ENCODE measurements at regions not wholly inside any gene's neighbourhood (a gene's known extent, or its start where the extent isn't known, plus 50 kb on each side); places are given as distances from the start of the nearest gene placed in this dataset.
"Not testable (repeated sequence)": the region's sequence is repeated elsewhere in the genome, so short reads cannot be mapped to it uniquely, and the experiment has no call there.

DNA sequence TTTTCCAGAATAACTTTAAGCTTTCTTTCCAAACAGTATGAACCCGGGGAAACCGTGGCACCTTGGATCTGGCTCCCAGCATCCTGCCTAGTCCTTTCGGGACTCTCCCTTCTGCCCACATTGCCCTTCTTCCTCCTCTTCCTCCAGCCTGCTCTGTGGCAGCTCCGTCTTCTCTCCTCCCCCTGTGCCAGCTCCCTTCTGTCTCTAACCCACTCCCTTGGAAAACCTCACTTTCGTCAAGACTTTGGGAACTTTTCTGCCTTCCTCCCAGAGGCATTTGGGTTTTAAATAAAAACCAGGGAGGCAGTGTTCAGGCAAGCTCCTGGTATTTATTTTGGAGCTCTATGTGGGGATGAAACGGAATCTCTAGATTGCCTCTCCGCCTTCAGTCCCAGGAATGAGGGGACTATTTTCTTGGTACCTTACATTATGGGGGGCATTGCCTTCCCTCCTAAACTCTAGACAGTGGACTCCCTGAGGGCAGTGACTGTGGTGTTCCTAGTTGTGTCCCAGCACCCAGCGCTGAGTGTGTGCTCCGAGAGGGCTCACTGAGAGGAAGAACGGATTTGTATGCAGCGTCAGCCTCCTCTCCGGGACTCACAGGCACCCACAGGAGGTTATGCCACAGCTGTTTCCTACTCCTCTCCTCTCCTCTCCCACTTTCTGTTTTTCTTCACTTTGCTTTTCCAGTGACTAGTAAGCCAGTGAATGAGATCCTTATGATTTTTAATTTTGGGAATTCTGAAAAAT, 105.4 kb upstream of the MRPS22 start:
- DNase-seq (ENCODE audit: low spot score): no peak

DNA sequence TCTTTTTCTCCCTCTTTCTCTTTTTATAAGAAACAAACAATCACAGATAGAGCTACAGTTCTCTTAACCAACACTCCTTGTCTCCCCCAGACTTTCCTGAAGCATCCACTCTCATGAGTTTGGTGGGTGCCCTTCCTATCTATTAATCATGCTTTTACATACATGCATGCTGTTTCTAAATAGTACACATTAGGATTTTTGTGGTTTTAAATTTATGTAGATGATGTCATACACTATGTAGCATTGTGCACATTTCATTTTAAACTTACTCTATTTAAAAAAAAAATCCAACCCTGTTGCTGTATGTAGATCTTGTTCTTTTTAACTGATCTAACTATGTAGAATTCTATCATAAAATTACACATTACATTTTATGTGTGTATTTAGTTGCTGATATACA, 104.3 kb upstream of the MRPS22 start:
- no peak for DNase-seq (ENCODE audit: low spot score)

DNA sequence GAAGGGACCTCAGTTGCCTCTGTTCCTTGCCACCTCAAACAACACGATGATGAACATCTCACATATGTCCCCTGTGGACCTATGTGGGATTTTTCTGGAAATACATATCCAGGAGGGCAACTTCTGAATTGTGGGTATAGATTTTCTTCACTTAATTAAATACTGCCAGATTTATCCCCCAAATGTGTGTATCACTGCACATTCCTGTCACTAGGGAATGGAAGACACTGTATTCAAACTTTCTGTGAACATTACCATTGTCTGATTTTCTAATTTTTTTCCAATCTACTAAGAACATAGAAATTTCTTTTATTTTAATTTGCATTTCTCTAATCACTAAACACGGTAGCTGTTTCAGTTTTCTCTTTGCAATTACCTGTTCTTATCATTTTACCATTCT, 102.0 kb upstream of the MRPS22 start:
- no peak for DNase-seq (ENCODE audit: low spot score)

DNA sequence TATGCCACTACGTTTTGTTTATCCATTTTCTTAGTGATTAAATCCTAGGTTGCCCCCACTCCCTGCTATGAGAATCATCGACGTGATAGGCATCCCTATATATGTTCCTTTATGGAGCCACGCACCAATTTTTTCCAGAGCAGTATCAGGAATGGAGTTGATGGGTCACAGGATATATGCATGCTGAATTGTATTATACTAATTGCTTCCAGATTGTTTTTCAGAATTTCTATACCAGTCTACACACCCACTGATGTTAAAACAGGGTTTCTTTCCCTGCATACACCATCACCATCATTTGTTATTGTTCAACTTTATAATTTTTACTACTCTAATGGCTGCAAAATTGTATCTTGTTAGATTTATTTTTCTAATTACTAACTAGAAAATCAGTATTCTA, 100.1 kb upstream of the MRPS22 start:
- DNase-seq (ENCODE audit: low spot score): no peak

DNA sequence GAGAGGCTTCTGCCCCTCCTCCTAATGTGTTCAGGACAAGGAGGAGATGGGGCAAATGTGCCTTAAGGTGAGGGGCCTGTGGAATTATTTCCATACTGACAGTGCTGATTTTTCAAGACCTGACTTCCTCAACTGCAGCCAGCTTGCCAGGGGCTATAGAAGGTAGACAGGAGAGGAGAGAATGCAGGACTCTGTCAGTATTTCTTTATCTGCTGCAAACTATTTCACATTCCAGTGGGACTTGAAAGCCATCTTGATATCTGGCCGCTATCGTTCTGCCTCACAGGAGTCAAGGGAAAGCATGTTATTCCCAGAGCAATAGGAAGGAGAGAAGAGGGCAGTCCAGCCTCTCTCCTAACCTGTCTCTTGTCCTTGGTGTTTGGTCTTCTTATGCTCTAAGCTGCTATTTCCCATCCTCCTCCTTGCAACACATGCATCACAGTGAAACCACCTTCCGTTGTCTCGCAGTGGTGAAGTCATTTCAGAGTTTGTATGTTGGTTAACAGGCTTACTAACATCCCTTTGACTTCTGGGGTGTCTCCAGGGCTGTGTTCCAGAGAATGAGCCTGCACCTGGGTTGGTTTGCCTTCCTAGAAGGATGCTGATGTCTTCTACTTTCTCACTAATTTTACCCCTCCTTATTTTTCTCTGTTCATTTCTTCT, 95.1 kb upstream of the MRPS22 start:
- DNase-seq (ENCODE audit: low spot score): no peak

DNA sequence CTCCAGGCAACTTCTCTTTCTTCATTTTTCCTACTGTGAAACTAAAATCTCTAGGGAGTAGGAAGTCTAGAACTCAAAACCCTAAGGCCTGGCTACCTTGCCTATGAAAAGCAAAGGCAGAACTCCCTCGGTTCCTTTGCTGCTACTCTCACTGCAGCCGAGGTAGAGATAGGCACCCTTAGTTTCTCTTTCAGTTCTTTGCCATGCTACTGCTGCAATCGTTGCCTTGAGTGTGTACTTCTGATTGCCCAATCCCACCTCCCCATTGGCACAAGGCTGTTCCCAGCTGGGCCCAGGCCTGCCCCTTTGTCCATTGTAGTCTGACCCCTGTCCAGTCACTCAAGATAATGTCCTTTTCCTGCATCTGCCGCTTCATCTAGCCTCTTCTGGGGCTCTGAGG, 92.3 kb upstream of the MRPS22 start:
- DNase-seq (ENCODE audit: low spot score): no peak

DNA sequence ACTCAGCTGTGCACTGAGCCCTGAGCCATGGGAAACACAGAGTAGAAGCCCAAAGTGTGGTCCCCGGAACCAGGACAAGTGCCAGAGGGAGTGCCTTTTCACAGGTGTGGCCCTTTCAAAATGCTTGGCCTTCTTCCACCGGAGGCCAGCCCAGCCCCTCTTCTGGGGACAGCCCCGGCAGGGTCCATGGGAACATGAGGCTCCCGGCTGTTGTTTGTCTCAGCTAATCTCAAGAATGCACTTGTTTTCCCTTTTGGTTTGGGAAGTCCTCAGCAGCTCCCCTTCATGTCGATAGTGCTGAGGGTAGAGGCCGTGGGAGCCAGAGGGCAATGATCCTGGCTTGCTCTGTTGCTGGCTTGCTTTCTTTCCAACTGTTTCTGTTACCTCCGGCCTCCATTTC, 91.1 kb upstream of the MRPS22 start:
- no peak for DNase-seq (ENCODE audit: low spot score)

DNA sequence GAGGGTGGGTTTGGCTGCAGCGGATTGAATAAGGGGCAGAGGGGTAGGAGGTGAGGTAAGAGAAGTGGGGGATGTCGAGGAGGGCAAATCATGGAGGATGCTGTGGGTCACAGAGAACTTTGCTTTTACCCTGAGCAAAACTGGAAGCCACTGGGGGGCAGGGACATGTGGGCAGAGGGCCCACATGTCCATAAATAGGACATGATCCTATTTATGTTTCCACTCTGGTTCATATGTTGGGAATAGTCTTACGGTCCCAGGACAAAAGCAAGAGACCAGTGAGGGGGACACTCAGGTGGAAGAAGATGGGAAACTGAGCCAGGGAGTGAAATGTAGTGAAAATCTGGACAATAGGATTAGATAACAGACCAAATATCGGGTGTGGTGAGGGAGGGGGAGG, 85.5 kb upstream of the MRPS22 start:
- no peak for DNase-seq (ENCODE audit: low spot score)

DNA sequence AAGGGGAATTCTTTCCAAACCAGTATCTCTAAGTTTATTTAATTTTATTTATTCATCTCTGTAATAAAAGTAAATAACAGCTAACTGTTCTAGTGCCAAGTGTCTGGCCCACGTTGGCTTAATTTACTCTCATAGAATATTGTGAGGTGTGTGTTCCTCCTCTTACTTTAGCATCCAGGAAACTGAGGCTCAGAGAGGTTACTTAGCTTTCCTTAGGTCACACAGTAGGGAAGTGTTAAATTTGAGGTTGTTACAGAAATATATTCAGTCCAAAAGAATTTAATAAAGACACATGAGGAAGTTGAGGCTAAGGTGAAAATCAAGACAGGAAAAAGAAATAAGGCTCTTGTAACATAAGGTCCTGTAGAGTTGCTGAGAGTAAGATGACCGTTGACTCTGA, 84.4 kb upstream of the MRPS22 start:
- DNase-seq (ENCODE audit: low spot score): no peak

DNA sequence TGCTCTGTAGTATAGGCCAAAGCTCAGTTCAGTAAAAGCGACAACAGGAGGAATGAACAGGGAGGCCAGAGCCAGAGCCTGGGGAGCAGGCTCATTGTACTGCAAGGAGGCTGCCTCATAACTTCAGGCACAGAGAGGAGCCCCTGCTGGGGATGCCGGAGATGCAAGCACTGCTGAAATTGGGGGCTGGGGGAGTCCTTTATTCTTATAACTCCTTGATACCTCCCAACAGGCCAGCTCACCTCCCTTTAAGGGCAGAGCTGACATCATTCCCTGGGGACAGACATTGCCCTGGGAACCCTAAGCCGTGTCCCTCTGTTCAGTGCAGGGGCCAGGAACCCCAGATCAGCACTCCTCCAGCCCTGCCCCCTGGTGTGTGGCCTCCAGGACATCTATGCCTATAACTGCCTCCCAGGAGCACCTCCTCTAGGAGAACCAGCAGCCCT, 83.8 kb upstream of the MRPS22 start:
- no peak for DNase-seq (ENCODE audit: low spot score)

DNA sequence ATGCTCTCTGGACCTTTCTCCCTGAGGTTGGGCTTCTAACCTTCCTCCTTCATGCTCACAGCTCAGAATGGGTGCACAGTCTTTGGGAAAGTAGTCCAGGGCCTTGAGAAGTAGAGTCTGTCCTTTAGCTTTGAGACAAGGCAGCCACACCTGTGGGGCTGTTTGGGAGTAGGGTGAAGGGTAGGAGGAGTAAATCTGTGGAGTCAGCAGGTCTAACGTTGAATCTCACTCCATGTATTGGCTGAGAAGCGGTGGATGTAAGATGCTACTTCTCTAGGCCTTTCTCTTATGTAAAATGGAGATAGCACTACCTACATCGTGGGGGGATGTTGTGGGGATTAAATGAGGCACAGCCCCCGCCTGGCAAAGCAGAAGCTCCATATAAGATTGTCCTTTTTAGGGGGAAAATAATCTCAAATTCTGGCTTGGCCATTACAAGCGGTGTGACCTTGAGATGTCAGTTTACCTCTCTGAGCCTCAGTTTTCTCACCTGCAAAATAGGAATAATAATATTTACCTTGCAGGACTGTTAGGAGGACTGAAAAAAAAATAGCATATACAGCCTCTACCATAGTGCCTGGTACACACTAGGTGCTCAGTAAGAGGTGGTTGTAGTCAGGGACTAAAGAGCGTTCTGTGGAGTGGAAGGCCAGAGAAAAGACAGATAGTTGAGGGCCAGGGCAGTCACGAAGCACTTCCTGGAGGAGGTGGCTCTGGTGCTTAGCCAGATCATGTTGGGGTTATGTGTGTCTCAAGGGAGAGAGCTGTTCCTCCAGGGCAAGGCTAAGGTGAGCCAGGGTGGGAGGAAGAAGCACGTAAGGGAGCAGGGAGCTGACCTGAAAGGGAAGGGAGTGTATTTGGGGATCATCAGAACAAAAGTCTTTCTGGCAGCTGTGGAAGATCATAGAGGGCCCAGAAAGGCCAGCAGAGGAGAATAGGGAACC, 82.8 kb upstream of the MRPS22 start:
- no peak for DNase-seq (ENCODE audit: low spot score)

DNA sequence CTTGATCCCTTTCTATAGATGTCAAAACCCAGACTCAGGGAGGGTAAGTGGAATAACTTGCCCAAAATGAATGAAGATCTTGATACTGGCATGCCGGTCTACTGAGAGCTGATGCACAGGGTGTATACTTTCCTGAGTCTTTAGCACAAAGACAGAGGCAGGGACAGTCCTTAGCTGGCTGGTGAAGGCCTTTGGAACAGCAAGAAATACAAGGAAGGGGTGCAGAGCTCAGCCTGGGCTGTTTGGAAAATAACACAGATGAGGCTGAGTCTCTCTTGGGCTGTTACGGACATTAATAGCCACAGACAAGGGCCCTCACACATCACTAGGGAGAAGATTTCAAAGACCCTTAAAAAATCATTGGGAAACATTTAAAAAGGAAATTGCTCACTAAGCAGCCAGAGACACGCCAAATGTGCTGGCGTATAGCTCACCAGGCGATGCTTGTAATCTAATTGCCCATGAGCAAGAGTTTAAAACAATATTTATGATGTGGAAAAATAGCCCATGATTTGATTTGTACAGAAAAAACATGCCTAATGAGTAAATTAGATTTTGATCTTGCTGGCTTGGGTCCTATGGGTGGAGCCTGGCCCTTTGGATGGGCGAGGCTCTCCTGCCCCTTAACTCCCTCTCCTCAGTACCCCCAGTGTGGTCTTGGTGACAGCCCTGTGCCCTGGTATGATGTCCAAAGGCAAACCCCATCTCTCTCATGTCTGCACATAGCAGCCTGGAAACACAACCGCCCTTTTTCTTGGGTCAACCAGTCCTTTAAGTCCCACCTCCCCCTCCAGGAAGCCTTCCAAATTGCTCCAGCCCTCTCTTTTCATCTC, 81.8 kb upstream of the MRPS22 start:
- no peak for DNase-seq (ENCODE audit: low spot score)

DNA sequence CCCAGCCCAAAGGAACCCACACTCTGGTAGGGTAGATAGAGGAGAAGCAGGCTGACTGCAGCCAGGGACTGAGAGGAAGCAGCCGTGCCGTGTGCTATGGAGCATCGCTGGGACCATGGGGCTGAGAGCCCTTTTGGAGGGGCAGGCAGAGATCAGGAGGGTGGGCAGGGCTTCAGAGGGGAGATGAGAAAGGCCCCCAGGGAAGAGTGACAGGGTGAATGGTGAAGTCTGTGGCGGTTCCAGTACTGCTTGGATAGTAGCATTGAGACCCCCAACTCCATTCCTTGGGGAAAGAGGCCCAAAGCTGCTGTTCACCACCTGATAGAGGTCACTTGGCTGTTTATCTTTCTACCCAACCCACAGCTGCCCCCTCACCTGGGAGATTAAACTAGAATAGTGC, 80.0 kb upstream of the MRPS22 start:
- DNase-seq (ENCODE audit: low spot score): no peak

DNA sequence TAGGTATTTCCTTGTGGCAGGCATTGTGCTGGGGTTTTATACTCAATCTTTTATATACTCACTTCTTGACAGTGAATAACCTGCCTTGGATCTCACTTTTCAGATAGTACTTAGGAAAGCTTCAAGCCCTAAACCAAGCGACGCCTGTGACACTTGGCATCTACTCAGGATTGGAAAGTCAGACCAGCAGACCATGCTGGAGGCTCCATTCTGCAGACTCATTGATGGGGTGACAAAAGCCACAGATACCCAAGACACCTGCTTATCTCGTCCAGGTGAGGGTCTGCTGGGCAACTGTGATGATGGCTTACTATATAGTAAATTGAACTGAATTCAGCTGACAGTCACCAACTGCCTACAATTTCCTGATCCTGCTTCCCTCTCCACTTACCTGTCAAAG, 79.4 kb upstream of the MRPS22 start:
- DNase-seq (ENCODE audit: low spot score): no peak

DNA sequence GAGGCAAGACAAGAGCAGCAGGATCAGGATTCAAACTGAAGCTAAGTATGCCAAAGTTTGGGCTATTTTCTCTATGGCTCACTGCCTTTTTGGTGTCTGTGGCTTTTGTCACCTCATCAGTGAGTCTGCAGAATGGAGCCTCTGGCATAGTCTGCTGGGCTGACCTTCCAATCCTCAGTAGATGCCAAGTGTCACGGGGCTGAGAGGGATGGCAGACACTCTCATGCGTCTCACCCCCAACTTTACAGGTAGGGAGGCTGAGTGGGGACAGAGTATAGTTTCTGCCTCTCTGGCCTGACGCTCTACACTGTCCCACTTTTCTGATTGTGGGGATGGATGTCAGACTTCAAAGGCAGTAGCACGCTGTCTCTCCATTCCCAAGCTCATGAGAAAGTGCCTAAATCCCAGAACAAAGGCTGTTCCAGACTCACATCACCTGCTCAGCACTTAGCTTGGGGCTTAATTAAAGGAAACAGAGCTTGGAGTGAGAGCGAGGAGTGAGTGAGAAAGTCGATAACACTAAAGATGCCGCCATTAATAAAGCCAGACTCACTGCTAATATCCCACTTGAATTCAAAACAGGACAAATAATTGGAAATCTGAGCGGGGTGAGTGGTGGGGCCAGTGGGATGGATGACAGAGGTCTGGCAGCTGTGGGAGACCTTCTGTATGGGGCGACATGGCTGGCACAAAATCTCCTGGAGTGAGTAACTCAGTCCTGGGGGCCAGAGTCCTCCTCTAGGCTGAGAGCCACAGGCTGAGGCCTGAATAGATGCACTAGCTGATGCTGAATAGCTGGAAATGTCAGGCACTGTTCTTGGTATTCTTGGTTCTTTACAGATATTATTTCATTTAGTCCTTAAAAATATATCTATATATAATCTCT, 78.4 kb upstream of the MRPS22 start:
- DNase-seq (ENCODE audit: low spot score): no peak

DNA sequence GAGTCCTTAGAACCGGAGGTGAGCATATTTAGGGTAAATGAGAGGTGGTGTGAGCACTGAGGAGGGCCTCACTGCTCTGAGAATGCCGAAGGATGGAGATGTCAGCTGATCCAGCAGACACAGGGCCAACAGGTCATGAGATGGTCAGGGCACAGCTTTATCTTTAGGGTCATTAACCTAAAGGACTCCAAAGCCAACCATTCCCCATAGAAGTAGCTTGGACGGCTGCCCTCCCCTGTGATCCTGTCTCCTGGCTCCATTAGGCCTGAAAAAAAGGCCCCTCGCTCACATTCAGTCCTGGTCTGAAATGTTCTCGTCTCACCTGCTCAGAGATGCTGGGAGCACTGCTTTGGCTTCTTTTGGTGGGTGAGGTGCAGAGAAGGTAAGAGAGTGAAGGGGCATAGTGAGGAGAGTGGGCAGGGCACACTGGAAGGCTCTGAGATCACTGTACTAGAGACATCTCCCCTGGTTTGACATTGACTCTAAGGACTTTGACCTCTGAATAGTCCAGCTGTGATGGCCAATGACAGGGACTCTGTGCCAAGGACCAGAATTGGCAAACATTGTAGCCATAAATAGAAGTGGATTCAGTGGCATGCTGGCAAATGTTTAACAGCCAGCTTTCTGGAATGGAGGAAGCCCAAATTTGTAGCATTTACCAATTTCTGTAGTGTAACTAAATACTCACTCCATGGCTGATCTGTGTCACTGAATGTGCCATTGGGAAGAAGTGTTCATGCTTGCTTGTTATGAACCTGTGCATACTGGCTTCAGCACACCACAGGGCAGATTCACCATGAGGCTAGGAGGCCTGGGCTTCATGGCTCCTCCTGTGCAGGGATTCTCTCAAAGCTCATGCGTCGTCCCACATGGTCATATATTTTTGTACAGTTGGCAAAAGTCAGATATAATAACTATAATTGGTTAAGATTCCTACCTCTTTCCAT, 76.2 kb upstream of the MRPS22 start:
- DNase-seq (ENCODE audit: low spot score): no peak

DNA sequence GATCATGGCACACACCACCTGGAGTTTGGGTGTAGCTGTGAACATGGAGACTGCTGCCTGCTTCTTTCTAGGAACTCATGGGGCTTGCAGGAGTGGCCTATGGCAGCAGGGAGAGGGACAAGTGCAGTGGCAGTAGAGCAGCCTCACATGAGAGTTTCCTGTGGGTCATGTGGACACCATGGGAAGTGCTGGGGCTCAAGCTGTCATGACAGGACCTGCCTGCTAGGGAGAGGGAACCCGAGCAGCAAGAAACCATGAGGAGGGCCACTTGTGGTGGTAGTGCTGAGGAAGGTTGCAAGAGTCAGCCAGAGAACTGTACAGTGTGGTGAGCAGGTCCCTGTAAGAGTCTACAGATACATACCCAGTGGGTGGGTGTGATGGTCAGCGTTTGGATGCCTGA, 73.8 kb upstream of the MRPS22 start:
- no peak for DNase-seq (ENCODE audit: low spot score)

DNA sequence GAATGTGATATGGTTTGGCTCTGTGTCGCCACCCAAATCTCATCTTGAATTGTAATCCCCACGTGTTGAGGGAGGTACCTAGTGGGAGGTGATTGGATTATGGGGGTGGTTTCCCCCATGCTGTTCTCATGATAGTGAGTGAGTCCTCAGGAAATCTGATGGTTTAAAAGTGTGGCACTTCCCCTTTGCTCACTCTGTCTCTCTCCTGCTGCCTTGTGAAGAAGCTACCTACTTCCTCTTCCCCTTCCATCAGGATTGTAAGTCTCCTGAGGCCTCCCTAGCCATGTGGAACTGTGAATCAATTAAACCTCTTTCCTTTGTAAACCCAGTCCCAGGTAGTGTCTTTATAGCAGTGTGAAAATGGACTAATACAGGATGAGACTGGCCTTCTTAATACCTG, 73.2 kb upstream of the MRPS22 start:
- not testable (repeated sequence) for DNase-seq (ENCODE audit: low spot score)

DNA sequence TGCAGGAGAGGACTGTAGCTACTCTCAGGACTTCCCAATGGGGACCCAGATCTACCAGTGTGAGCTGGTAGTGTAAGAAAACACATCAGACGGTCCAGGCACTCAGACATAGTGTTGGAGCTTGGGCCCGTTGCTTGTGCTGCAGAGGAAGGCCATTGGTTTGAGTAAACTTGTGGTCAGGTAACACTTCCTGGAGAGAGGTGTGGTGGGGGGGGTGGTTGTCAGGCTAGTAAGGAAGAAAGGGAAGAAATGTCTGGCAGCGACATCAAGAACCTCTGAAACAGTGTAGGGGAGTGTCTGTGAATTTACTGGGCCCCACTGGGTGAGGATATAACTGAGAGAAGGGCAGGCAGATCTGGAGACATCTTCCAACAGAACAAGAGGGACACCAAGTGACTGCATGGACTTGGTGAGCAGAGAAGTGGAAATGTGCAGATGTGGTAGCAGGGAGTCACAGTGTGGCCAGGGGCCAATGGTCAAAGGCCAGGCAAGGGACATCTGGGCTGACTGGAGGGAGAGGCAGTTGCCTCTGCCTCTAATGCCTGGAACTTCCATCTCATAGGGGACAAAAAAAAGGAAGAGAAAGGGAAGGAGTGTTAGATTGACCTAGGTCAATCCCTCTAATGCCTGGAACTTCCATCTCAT, 63.7 kb upstream of the MRPS22 start:
- no peak for DNase-seq (ENCODE audit: low spot score)
